ENCODE measurements at regions not wholly inside any gene's neighbourhood (a gene's known extent, or its start where the extent isn't known, plus 50 kb on each side); places are given as distances from the start of the nearest gene placed in this dataset.

GRCh38 chr7:116083796-116084195 is 53.2 kb upstream of the TFEC start:
- no peak for DNase-seq (ENCODE audit: low read depth in 3 of 3, low spot score in 1 of 3)

DNA sequence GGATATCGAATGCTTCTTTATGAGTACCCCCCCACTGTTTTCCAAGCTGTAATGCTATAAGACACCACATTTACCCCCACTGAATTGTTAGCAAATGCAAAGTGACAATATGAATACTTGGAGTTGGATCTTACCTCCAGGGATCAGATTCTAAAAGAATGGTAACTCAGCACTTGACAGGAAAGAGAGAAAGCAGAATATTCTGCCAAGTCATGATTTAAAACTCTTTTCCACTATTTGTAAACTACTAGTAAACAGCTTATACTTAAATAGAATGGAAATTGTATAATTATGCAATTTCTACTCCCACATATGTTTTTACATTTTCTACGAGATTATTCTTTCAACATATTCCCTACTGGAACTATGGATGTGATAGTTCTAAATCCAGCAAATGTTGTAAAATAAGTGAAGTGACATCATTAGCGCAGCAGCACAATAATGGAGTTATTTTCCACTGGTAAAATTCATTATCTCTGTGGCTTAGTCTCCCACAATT is 56.0 kb upstream of the TFEC start:
- DNase-seq (ENCODE audit: low read depth in 3 of 3, low spot score in 1 of 3) = no peak

GRCh38 chr7:116087291-116087690 is 56.7 kb upstream of the TFEC start:
- DNase-seq (ENCODE audit: low read depth in 3 of 3, low spot score in 1 of 3) = no peak

DNA sequence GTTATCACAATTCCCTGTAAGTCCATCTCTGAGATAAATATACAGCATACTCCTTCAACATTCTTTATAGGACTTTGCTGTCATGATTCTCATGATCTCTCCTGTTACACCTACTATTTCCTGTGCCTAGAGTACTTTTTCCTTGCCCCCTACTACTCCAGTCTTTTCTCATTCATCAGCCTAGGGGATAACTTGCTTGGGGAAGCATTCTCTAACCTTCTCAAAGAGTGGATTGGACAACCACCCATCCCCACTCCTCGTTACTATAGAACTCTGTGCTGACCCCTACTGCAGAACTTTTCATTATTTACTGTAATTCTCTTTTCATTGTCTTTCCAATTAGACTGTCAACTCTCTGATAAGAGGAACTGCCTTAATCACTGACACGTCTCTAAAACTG is 57.4 kb upstream of the TFEC start:
- no peak for DNase-seq (ENCODE audit: low read depth in 3 of 3, low spot score in 1 of 3)

DNA sequence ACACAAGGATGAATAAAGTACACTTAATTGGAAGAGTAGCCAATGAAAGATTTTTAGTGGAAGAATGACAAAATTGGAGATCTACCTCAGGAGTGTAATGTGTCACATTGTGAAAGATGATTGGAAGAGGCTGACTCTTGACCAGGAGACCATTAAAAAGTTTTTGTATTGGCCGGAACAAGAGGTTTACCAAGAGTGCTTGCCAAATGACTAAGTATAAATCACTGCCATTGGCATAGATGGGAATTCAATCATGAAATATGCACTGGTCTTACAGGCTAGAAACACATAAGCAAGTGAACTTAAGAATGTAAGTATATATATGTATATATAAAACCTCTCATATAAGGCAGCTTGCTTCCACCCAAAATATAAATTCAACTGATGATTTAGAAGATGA is 58.7 kb upstream of the TFEC start:
- no peak for DNase-seq (ENCODE audit: low read depth in 3 of 3, low spot score in 1 of 3)

DNA sequence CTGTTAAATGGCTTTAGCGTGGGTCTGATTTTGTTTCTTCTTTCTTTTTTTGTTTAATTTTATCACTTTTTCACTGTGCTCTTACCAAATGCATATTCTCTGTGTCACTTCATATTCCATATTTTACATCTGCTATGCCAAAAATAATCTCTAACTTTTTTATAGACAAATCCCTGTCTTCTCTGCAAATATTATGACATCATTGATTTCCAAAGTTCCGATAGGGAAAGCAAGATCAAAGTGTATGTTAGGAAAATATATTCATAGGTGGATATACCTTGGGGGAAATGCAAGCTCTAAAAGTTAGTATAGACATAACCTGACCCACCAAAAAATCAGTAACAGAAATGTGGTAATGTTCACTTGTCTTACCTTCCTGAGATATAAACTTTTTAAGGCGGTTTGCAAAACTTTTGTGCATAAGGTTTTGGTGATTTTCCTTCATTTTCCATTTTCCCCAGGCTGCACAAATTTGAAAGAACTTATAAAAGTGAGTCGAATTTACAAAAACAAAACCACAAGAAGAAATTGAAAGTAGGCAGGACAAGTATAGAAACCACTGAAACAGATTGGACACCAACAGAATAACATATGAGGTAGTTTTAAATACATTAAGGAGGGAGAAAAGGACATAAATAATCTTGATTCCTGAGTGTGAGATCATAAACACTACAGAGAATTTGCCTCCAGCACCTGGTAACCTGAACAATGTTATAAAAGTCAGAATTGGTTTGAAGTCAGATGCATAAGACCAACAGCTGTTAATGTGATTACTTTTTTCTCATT is 63.1 kb upstream of the TFEC start:
- DNase-seq (ENCODE audit: low read depth in 3 of 3, low spot score in 1 of 3) = no peak

DNA sequence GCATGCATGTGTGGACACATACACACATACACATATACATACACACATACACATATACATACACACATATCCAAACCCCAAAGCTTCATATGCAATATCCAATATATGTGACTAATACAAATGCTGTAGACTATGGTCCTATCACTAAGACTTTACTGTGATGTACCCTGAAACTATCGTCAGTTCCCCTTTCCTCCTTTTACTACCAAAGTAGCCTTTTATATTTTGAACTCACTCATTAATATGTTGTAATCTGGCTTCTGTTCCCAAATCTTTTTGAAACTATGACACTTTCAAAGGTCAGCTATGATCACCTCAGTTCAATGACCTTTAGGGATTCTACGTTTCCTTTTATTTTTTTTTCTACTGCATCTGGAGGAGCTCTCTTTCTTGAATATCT is 64.8 kb upstream of the TFEC start:
- no peak for DNase-seq (ENCODE audit: low read depth in 3 of 3, low spot score in 1 of 3)

- no peak for DNase-seq (ENCODE audit: low read depth in 3 of 3, low spot score in 1 of 3)
Observed at GRCh38 chr7:116097365-116098009, 66.9 kb upstream of the TFEC start.

- no peak for DNase-seq (ENCODE audit: low read depth in 3 of 3, low spot score in 1 of 3)
Observed at GRCh38 chr7:116098175-116098574, 67.6 kb upstream of the TFEC start.

DNA sequence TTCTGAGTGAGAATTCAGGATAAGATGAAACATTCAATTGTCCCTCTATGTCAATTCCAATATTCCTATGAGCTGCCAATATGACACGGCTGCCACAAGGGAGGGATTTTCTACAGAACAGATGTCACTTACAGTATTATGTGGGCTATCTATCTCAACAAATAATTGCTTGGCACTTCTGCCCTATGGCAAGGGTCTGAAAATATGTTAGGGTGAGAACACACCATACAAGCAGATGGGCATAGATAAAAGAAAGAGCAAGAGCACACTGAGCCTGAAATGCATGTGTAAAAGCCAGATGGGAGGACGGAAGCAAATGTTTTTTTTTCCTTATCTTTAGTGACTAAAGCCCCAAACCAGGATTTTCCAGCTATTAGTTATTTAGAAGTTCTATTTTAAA is 70.1 kb upstream of the TFEC start:
- no peak for DNase-seq (ENCODE audit: low read depth in 3 of 3, low spot score in 1 of 3)

DNA sequence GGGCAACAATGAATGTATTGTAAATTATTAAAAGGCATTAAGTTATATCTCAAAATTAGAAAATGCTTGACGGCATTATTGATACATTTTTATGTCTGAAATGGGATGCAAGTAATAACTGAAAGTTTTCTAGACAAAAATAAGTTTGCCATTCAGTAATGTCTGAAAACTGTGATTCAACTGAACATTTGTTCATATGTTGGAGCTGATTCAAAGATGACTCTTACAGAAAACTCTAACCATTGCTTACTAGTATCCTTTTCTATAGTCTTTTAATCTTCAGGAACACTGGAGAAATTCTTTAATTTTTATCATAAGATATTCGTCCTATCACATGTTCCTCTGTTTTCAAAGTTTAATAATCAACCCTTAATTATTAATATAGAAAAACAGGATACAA is 71.1 kb upstream of the TFEC start:
- no peak for DNase-seq (ENCODE audit: low read depth in 3 of 3, low spot score in 1 of 3)

- DNase-seq (ENCODE audit: low read depth in 3 of 3, low spot score in 1 of 3) = no peak
Observed at GRCh38 chr7:116111475-116111874, 80.9 kb upstream of the TFEC start.

DNA sequence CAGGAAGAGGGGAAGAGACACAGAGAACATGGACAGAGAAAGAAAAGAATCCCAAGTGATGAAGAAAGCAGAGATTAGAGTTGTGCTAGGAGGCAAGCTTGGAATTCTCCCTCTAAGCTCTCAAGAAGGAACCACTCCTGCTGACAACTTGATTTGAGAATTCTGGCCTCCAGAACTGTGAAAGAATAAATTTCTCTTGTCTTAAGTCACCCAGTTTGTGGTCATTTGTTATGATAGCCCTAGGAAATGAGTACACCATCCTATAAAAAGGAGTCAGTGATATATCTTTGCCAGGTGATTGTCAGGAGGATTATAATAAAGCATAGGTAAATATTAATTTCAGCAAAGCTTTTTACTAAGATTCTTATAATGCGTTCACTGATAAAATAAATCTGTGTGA is 82.7 kb upstream of the TFEC start:
- no peak for DNase-seq (ENCODE audit: low read depth in 3 of 3, low spot score in 1 of 3)

DNA sequence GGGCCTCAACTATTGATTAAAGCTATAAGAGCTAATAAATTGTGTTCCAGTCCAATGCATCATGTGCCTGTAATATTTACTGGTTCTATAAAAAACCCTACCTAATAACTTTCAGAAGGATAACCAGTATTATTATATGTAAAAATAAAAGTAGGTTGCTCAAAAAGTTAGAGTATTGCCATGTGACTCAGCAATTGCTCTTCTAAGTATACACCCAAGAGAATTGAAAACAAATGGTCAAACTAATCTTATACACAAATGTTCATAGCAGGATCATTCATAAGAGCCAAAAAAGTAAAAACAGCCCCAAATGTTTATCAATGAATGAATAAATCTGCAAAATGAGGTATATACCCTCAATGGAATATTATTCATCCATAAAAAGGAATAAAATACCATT is 89.5 kb upstream of the TES start:
- no peak for DNase-seq (ENCODE audit: low read depth in 3 of 3, low spot score in 1 of 3)

GRCh38 chr7:116122972-116123595 is 87.3 kb upstream of the TES start:
- no peak for DNase-seq (ENCODE audit: low read depth in 3 of 3, low spot score in 1 of 3)

DNA sequence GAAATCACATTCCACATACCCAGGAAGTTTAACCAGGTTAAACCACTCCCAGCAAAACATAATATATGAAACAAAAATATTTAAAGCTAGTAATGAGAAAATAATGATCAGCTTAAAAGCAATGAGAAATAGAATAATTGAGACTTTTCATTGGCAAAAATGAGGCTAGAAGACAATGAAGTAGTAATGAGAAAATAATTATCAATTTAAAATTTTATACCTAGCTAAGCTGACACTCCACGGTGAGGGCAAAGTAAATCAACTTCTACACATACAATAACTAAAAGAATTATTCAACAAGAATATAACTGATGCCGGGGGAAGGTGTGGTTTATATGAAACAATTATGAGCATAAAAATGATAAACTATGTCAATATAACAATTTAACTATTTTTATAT is 82.2 kb upstream of the TES start:
- DNase-seq (ENCODE audit: low read depth in 3 of 3, low spot score in 1 of 3) = no peak

GRCh38 chr7:116135306-116135705 is 75.0 kb upstream of the TES start:
- no peak for DNase-seq (ENCODE audit: low read depth in 3 of 3, low spot score in 1 of 3)

GRCh38 chr7:116138202-116138801 is 72.0 kb upstream of the TES start:
- peak in 1 of 3 donors; percentile 7 for DNase-seq (ENCODE audit: low read depth in 3 of 3, low spot score in 1 of 3)

DNA sequence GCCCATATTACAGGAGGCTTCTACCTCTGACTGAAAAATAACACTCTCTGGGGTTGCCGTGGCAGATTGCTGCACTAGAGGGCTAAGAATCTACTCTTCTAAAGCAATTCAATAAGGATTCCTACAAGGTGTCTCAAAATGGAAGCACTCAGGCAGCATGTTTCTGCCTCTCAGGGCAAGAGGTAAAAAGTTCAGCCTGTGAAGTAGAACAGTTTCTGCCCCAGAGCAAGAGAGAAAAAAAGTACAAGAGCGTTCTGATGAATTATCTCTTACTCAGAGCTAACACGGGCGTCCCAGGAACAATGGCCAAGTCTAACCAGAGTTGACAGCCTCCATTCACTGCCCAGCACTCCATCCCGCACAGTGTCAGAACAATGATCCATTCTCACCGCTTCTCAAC is 71.3 kb upstream of the TES start:
- no peak for DNase-seq (ENCODE audit: low read depth in 3 of 3, low spot score in 1 of 3)

DNA sequence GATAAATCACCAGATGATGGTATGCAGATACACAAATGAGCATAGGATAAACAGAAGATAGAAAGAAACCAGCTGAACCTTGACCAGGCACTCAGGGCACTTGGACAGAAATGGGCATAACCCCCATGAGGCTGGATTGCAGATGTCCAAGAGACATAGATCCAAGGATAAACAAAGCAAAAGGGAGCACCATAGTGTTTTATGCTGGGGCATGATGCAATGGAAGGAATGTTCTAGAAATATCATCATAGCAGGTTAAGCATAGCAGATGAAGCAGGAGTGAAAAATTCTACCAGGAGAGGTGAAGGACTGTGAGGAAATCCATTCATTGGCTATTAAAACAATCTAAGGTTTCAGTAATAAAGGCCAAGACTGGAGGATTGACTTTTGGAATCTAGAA is 70.5 kb upstream of the TES start:
- no peak for DNase-seq (ENCODE audit: low read depth in 3 of 3, low spot score in 1 of 3)

DNA sequence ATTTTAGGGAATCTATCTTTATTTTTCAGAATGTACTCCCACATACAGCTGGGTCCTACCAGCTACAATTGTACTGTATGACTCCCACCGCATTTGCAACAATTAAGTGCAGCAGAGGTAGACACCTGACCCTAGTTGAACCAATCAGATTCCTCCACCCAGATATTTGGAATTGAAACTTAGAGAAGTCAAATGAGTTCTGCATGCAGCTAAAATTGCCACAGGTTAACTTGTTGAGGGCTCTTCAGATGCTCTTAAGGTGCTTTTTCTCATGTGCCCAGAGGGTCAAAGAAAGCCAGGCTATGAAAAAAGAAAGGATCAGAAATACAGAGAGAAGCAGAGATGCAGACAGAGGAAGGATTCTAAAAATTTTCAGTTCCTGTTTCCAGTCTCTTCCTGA is 68.0 kb upstream of the TES start:
- no peak for DNase-seq (ENCODE audit: low read depth in 3 of 3, low spot score in 1 of 3)

GRCh38 chr7:116142850-116143249 is 67.5 kb upstream of the TES start:
- DNase-seq (ENCODE audit: low read depth in 3 of 3, low spot score in 1 of 3) = no peak
